Left renal pelvis (tissue), 4 donors: ENCODE measurements at regions not wholly inside any gene's neighbourhood (a gene's known extent, or its start where the extent isn't known, plus 50 kb on each side); places are given as distances from the start of the nearest gene placed in this dataset.
"Not testable (repeated sequence)": the region's sequence is repeated elsewhere in the genome, so short reads cannot be mapped to it uniquely, and the experiment has no call there.

ENCODE experiments used
- DNase-seq, 4 donors: peaks; one replicate each; pipeline ENCODE4 v3.0.0-alpha.2; 2013; ENCODE audit warnings: low read depth in 4 of 4, low spot score in 3 of 4

GRCh38 chr13:79998381-79998880 is 342.5 kb downstream of the SPRY2 start:
- no peak for DNase-seq

DNA sequence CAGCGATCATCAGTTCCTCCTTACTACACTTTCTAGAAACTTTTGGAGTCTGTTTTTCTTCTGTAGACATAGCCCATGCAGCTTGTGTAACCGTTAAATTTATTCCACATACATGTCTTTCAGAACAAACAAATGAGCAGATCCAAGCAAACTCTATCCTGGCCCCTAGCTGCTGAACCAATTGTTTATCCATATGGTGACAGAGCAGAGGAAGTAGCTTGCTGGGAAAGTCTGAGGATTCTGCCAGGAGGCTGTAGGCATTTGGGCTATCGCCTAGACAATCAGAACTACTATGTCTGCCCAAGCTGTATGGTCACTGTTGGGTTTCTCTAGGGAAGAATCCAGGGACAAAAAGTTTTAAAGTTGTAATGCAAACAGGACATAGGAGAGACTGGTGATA is 343.7 kb downstream of the SPRY2 start:
- no peak for DNase-seq

GRCh38 chr13:79995334-79995733 is 345.6 kb downstream of the SPRY2 start:
- no peak for DNase-seq

DNA sequence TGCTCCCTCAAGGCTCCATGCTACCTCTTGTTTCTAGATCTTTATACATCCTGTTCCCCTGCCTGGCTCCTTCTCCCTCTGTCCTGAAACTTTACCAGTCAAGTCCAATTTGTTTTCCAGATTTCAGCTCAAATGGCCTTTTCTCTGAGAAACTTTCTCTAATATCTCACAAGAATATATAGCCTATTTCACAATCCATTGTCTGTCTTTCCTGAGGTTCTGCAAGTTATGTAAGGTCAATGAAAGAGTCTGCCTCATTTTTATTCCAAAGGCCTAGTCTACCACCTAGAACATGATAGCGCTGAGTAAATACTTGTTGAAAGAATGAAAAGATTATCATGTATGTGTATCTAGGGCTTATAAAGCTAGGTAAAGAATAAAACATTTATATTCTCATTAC is 348.8 kb downstream of the SPRY2 start:
- no peak for DNase-seq

- DNase-seq, result no peak
Measured at GRCh38 chr13:79990048-79990447, 350.9 kb downstream of the SPRY2 start.

- DNase-seq, result no peak
Measured at GRCh38 chr13:79989217-79989661, 351.7 kb downstream of the SPRY2 start.

DNA sequence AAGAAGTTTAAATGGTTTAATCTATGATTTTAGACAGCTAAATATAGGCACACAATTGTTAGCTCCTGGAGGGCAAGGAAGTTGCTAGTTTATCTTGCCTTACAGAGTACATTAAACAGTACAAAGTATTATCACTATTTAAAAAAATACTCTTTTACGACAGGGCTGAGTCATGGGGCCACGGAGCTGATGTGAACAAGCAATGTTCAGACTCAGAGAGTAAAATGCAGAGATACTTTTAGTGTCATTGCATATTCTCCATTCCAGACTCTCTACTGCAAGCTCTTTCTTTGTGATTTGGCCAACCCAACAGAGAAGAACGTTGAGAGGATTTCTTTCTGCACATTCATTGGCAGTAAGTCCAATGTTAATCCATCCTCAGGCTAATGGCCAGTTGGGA is 352.4 kb downstream of the SPRY2 start:
- no peak for DNase-seq

DNA sequence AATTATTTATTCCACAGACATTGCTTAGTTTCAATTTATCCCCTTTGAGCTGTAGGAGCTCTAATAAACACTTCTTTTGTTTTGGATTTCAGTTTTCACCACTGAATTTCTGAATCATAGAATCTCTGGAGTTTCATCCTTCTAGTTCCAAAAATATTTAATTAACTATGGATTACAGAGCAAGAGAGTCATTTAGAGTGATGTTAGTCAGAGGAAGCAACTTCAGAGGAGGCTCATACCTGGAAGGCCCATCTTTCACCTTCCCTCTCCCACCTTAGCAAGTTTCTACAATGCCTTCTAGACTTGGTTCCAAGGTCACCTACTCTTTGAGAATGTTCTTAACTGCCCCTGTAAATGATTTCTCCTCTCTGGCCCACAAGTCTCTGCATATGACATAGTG is 353.2 kb downstream of the SPRY2 start:
- DNase-seq, result no peak

GRCh38 chr13:79987323-79987722 is 353.6 kb downstream of the SPRY2 start:
- DNase-seq, result no peak

DNA sequence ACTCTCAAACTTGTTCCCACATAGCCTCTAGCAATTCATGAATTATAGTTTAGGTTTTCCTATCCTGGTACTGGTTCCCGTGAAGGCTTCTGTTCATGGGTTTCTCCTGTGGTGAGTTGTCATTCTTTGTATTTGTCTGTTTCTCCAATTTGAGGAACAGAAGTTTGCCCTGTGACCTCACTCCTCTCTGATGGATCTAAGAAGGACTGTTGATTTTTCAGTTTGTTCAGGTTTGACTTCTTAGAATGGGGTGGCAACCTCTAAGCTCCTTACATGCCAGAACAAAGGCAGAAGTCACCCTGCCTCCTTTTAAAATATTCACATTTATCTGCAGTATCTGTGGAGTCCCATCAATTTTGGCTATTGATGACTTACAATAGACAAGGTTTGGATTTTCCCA is 354.0 kb downstream of the SPRY2 start:
- no peak for DNase-seq

- not testable (repeated sequence) for DNase-seq
Measured at GRCh38 chr13:79974935-79975650, 365.8 kb downstream of the SPRY2 start.

DNA sequence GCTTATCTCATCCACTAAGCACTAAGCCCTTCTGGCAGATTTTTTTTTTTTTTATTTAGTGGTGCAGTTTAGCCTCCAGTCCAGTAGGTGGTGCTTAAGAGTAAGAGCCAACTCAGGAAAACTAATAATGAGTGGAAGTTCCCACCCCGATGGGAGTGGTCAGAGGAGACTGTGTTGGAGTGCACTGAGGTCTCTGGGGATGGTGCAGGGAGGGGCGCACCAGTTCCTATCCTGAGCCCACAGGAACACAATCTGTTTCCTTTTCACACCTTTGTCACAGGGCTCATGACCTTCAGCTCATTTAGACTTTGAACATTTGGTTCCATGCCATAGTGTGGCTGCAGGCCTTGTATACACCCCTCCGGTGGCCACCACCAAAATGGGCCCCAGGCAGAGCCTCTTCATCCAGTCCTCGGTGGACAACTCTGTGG is 367.4 kb downstream of the SPRY2 start:
- DNase-seq, result no peak

DNA sequence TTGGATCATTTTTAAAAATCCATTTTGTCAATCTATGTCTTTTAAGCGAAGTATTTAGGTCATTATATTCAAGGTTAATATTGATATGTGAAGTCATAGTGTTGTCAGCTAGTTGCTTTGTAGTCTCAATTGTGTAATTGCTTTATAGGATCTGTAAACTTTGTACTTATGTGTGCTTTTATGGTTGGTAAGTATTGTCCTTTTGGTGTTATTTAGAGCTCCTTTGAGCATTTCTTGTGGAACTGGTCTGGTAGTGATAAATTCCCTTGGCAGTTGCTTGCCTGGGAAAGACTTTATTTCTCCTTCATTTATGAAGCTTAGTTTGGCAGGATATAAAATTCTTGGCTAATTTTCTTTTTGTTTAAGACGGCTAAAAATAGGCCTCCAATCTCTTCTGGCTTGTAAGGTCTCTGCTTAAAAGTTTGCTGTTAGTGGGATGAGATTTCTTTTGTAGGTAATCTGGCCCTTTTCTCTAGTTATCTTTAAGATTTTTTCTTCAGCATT is 368.8 kb downstream of the SPRY2 start:
- DNase-seq, result no peak

DNA sequence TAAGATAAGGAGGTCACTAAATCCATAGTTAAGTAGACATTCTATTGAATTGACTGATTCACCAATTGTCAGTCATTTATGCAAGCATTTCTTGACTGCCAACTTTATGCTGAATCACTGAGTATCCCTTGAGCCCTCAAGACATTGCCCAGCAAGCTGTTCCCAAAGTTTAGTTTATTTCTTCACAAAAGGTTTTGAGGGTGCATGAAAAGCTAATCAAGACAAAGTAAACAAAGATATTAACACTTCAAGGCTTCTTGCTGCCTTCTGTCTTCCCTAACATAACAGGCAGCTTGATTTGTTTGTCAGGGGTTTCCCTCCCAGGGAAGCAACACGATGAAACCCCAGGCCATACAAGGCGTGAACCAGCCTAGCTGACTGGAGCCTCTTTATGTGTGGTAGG is 374.4 kb downstream of the SPRY2 start:
- no peak for DNase-seq

GRCh38 chr13:79966059-79966458 is 374.9 kb downstream of the SPRY2 start:
- DNase-seq, result no peak

GRCh38 chr13:79946556-79946955 is 394.4 kb downstream of the SPRY2 start:
- no peak for DNase-seq

- no peak for DNase-seq
Measured at GRCh38 chr13:79943346-79944023, 397.4 kb downstream of the SPRY2 start.

DNA sequence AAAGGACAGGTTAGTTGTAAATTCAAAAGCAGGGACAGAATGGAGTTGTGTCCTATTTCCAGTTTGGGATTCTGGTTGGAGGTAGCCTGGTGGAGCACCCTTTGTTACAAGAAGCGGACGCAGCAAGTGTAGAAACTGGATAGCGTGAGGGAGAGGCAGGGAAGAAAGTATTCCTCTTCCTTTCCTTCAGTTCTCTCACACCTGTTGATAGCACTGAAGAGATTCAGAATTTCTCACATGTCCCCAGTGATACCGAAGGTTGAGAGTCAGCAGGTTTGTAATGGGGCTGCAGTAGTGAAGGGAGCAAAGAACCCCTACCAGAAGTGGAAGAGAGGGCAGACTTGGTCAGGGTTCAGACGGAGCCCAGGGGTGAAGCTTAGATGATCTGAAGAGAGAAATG is 399.2 kb downstream of the SPRY2 start:
- no peak for DNase-seq

DNA sequence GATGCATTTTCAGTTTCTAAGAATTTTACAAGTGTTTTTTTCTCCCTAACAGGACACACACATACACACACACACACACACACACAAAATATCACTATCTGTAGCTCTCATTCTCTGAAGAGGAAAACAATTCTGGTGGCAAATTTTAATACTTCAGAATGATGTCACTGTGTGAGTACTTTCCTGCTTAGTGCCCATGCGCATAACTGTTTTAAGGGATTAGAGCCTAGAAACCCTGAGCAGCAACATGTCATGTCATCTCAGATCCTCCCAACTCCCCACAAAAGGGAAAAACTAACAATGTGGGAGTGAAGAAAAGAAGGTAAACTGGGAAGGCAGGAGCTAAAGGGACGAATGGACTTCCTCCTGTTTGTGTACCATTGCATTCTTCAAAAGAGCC is 401.2 kb downstream of the SPRY2 start:
- DNase-seq, result no peak

DNA sequence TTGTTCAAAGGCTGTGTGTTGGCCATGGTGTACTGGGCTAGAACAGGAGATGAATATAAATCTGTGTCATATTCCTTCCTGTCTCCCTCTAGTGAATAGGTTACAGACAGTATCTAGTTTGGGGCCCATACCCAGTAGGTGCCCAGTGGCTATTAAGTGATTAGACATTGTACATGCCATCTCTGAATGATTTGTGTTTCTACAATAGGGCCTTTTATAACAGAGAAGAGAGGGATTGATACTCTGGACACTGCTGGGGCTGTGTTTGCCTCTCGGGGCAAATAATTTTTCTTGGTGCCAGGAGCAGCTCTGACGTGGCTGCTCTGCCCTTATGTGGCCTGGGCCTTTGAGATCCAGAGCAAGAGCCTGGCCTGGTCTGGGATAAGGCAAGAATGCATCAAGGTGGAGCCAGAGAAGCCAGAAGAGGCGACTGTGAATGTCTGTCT is 403.1 kb downstream of the SPRY2 start:
- DNase-seq, result no peak

- no peak for DNase-seq
Measured at GRCh38 chr13:79937311-79937710, 403.6 kb downstream of the SPRY2 start.
